ENCODE measurements at regions not wholly inside any gene's neighbourhood (a gene's known extent, or its start where the extent isn't known, plus 50 kb on each side); places are given as distances from the start of the nearest gene placed in this dataset.

GRCh38 chr1:241411776-241412338 lies 54.9 kb upstream of the RGS7 start:
- TF ChIP-seq MED1 (CRISPR knock-in tag; IDR thresholded peaks at IDR 0.05; ENCODE audit: borderline replicate concordance) (no peak), EZH2 (IDR thresholded peaks at IDR 0.05; ENCODE audit: borderline replicate concordance, low read depth, low read length) (no peak), POLR2A (conservative IDR thresholded peaks at IDR 0.05) (no peak), RCOR1 (IDR thresholded peaks at IDR 0.05; ENCODE audit: borderline replicate concordance in 1 of 2, low read depth in 2 of 2, low read length in 2 of 2) (no peak), CTCF (IDR thresholded peaks at IDR 0.05 in 2 of 3, conservative IDR thresholded peaks at IDR 0.05 in 1 of 3; ENCODE audit: insufficient read depth in 2 of 3, low read depth in 1 of 3, low read length in 3 of 3) (no peak), SETDB1 (IDR thresholded peaks at IDR 0.05; ENCODE audit: low read length) (no peak), ZBTB33 (CRISPR knock-in tag; IDR thresholded peaks at IDR 0.05) (no peak), ZFP30 (CRISPR knock-in tag; IDR thresholded peaks at IDR 0.05; ENCODE audit: borderline replicate concordance) (no peak), SMARCA4 (IDR thresholded peaks at IDR 0.05) (no peak), ELF1 (tag; IDR thresholded peaks at IDR 0.05) (no peak), TEAD4 (IDR thresholded peaks at IDR 0.05; ENCODE audit: low read length) (no peak), TEAD4 (CRISPR knock-in tag; IDR thresholded peaks at IDR 0.05; ENCODE audit: borderline replicate concordance) (no peak), EHMT2 (IDR thresholded peaks at IDR 0.05) (no peak)
- TF ChIP-seq, protein P1, sequence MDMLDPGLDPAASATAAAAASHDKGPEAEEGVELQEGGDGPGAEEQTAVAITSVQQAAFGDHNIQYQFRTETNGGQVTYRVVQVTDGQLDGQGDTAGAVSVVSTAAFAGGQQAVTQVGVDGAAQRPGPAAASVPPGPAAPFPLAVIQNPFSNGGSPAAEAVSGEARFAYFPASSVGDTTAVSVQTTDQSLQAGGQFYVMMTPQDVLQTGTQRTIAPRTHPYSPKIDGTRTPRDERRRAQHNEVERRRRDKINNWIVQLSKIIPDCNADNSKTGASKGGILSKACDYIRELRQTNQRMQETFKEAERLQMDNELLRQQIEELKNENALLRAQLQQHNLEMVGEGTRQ (CRISPR knock-in tag; IDR thresholded peaks at IDR 0.05) = no peak
- TF ChIP-seq, protein P2, sequence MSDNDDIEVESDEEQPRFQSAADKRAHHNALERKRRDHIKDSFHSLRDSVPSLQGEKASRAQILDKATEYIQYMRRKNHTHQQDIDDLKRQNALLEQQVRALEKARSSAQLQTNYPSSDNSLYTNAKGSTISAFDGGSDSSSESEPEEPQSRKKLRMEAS (CRISPR knock-in tag; IDR thresholded peaks at IDR 0.05) = no peak

Measured in K562 (cell line).